Inferior parietal cortex (tissue), 1 donor: ENCODE measurements at regions not wholly inside any gene's neighbourhood (a gene's known extent, or its start where the extent isn't known, plus 50 kb on each side); places are given as distances from the start of the nearest gene placed in this dataset.

Experiments used
- DNase-seq: peaks from one replicate; pipeline ENCODE4 v3.0.0-alpha.2; 2016; ENCODE audit errors: extremely low spot score

- DNase-seq: no peak
Measured at GRCh38 chr5:31137676-31138075, 55.8 kb upstream of the CDH6 start.

DNA sequence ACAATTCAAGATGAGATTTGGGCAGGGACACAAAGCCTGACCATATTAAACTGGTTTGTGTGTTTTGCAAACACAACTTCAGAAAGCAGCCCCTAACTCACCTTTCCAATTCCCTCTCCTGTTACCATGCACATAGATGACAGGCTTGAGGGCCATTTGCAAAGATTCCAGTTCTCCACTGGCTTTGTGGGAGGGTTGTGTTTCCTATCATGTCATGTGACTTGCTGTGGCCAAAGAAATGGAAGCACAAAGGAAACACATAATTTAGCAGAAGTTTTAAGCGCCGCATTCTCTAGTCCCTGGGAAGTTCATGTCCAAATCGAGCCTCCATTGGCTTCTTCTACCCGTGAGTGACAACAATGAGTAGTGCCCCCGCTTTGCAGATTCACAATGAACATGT is 57.9 kb upstream of the CDH6 start:
- no peak for DNase-seq

DNA sequence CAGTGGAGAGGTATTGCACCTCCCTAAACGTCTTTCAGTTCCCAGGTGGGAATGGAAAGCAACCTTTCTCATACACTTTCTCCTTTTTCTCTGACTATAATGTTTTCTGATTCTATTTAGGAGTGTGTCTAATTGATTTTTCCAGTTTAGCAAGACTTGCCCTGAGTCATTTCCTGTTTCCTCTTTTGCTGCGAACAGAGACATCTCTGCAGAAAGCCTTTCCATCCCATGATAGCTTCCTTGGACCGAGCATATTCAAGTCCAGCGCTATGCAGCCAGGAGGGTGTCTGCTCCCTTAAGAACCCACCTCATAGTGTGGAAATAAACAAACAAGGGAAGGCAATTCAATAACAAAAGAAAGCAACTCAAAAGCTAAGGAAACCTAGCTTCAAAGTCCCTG is 60.0 kb upstream of the CDH6 start:
- DNase-seq: no peak

GRCh38 chr5:31131381-31131891 is 62.0 kb upstream of the CDH6 start:
- DNase-seq: no peak

DNA sequence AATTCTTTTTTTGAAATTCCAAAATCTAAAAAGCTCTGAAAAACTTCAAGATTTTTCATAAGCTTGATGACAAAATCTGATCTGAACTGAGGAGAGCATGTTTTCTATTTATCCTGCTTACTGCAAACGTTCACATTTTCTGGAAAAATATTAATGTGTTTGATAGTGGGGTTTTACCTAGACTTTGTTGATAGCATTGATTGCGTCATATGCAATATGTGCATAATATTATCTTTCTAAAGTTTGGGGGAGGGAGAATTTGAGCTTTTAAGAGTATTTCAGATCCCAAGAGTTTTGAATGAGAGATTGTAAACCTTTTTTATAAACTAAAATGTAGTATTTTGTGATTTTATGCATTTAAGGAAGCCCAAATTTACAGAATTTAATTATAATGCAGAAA is 62.8 kb upstream of the CDH6 start:
- DNase-seq: no peak

DNA sequence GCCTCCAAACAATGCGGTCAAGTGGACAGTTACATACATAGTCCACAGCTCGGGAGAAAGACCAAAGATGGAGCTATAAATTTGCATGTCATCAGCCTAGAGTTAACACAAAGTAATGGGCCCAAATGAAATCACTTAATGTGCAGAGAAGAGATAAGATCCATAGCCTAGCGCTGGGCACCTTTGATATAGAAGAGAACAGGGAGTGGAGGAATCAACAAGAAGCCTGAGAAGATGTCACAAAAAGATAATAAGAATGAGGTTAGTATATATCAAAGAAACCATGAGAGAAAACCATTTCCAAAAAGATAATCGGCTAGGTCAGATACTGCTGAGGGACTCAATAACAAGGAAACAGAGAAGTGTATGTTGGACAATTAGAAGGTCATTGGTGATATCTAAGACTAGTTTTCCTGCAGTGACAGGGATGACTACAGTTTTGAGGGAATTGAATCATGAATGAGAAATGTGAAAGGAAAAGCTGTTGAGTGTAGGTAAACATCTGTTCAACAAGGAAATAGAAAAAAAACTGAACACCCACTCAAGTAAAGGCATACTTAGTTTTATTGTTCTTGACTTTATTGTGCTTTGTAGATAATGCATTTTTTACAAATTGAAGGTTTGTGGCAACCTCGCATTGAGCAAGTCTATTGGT is 68.7 kb upstream of the CDH6 start:
- no peak for DNase-seq

DNA sequence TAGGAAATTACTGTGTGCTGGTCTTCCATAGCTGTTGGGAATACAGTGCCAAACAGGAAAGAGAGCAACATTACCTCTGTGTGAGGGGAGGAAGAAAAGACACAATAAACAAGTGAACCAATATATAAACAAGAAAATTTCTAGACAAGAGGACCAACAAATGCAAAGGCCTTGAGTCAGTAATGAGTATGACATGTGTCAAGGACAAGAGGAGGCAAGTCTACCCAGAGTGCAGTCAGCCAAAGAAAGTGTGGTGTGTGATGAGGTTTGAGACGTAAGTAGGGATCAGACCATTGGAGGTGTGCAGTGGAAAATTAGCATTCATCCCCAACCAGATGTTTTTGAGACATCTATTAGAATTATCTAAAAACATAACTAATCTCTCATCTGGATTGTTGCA is 69.5 kb upstream of the CDH6 start:
- no peak for DNase-seq

DNA sequence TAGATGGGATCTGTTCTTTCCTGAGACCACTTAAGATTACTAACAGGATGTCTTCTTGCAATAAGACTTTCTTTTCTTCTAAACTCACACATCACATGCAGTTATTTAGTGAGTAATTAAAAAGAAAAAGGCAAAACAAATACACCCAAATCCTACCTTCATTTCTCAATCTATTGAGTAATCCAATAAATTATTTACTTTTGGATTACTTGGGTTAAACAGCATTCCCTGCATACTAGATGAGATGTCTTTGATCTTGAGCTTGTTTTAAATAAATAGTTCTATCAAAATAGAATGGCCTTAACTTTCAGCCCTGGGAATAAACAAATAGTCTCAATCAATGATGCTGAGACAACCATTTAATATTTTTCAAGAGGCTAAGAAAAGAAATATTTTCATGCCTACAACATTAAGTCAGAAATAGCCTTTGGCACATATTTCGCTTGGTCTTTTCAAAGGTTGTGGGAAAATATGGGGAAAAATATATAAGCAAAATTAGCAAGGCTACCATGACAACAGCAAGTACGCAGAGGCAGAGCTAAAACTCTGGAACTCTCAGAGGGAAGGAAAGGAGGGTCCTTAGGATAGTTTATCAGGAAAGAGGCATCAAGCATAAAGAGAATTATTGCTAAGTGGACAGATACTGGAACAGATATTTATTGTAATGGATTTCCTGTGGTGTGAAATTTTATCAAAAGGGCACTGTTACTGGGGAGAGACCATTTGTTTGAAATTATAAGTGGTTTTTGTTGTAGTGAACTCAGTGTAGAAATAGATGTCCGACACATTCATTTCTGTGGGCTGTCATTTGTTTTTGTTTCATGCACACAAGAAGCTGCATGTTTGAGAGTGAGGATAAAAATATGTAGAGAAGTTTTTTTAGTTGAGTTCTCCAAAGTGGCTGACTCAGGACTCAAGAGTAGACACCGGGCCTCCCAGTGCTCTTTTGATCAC is 70.2 kb upstream of the CDH6 start:
- no peak for DNase-seq

GRCh38 chr5:31121224-31121623 is 72.3 kb upstream of the CDH6 start:
- DNase-seq: no peak

DNA sequence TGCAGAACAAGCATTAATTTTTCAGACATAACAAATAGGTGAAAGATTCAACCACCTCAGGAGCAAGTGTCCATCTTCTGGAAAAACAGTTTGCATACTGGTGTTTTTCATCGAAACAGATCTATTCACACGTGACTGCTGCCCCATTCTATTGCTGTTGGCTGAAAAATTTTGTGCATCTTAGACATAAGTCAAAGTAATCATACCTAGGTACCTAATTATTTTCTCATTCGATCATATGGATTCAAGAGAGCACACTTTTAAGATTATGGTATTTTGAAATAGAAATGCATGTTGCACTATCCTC is 72.9 kb upstream of the CDH6 start:
- no peak for DNase-seq

GRCh38 chr5:31119938-31120641 is 73.4 kb upstream of the CDH6 start:
- no peak for DNase-seq

DNA sequence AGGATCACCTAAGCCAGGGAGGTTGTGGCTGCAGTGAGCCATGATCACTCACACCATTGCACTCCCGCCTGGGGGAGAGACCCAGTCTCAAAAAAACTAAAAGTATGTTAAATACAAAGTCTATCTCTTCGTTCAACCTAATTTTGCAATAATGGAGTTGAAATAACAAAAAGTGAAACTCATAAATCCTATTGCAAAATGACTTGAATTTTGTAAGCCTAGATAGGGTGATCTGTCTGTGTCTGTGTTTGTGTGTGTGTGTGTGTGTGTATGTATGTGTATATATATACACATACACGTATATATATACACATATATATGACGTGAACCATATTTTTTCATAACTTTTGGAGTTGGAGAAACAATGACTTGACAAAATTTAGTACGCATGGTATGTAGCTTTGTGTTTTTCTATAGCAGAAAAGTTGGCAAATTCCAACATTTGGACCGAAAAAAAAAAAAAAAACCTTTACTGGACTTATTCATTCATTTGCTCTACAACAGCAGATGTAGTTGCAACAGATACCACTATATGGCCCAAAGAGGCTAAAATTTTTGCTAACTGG is 76.9 kb upstream of the CDH6 start:
- DNase-seq: no peak

DNA sequence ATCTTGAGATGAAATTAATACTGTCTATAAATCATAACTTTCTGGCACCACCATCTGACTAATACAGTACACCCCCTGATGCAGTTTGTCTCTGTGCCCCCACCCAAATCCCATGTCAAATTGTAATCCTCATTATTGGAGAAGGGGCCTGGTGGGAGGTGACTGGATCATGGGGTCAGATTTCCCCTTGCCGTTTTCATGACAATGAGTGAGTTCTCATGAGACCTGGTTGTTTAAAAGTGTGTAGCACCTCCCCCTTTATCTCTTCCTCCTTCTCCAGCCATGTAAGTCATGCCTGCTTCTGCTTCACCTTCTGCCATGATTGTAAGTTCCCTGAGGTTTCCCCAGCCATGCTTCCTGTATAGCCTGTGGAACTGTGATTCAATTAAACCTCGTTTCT is 78.7 kb upstream of the CDH6 start:
- DNase-seq: no peak

DNA sequence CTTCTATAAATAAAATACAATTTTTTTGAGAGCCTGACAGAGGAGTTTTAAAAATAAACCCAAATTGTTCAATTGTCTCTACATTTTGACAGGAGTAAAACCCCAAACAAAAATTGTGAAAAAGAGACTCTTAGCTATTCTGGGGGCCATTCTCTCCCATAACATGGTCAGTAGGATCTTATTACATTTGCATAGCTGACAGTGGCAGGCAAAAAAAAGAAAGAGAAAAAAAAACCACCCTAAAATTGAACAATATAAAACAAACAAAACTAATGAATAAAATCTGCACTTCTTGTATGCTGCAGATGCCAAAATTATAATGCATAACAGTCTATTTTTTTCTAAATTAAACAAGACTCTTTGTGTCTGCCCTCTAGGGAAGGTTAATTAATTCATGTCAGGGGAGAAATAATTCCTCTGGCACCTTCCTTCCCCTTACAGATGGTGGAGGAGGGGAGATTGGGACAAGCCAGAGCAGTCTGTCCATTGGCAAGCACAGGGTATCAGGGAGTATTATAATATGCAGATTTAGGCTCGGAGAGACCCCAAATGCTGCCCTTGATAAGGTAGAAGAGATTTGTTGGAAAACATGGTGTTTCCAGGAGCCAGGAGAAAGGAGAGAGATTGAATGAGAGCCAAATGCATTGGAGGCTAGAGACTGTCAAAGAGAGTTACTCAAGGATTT is 79.7 kb upstream of the CDH6 start:
- no peak for DNase-seq

- no peak for DNase-seq
Measured at GRCh38 chr5:31113101-31113500, 80.4 kb upstream of the CDH6 start.

DNA sequence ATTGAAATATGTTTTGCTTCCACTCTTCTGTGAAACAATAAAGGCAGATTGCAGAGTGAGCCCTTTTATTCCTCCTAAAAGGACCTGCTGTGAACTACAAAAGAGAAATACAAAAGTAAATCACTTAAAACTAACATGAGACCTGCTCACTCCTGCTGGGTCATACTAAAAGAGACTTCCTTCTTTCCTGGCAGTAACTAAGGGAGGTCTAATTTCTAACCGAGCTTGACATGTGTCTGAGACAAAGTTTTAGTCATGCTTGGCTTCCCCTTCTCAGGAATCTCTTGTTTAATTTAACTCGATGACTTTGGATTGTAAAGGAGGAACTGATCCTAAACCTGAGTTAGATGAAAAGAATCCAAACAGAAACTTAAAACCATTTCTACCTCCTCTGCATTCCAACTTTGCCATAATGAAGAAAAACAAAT is 86.4 kb upstream of the CDH6 start:
- no peak for DNase-seq

DNA sequence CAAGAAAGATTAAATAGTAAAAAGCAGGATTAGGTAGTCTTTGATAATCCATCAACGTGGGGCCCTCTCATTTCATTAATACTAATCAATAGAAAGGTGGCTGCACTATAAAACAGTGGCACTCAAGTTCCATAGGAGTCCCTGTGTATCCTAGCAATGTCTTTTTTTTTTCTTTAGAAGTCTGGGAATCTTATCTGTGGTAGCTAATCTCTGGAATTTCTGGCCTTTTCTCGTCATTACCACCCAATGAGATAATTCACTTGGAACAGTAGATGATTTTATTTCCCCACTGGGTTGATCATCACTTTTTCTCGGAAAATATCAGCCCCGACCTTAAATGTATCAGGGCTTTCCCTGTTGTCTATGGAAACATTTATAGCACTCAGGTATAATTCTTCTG is 86.8 kb upstream of the CDH6 start:
- DNase-seq: no peak

DNA sequence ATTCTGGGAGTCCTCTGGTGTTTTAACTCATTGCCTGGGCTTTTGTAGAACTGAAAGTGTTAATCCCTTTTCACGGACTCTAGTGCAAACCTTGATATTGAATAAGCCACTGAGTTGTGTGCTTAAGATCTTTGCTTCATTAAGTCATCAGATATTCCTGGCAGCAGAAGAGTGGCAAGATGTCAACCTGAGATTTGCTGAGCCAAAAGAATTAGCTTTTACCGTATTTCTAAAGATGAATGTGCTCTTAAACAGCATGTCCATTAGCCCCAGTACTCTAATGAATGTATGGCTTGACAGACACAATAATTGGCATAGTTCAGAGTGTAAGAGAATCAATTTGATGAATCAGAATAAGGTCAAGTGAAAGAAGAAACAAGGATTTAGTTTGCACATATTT is 87.2 kb upstream of the CDH6 start:
- no peak for DNase-seq

DNA sequence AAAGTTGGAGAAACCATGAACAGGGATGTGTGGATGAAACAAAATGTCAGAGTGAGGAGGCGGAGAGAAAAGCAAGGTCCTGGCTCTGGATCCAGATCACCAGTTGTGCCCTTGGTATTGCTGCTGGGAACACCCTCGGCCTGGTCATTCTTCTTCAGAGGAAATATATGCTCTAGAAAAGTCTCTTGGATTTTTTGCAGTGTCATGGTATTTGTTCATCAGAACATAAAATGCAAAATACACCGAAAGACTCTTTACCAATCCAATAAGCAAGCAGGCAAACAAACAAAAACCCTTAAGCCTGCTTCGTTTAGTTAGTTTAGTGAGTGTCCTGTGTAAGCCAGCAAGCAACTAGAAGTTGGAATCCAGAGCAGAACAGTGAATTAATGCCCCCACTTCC is 88.7 kb upstream of the CDH6 start:
- no peak for DNase-seq

DNA sequence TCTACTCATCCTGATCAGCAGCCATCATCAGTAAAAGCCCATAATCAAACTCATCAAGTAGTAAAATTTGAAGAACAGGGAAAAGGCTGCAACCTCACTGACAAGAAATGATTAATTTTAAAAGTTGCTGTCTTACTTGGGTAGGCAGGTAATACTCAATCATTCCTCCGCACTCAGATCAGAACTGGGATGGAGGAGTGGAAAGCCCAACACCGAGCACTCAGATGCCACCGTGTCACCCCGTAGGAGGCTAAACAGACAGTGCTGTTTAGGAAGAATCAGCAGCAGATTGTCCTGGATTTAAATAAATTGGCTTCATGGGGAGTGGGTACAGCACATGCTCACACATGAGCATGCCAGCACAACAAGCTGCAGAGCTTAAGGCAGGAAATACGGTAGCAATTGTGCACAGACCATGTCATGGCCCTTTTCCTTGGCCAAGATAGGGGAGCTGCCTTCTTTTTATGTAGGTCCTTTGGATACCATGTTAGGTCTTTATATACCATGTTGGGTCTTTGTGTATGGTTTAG is 92.6 kb upstream of the CDH6 start:
- DNase-seq: no peak

DNA sequence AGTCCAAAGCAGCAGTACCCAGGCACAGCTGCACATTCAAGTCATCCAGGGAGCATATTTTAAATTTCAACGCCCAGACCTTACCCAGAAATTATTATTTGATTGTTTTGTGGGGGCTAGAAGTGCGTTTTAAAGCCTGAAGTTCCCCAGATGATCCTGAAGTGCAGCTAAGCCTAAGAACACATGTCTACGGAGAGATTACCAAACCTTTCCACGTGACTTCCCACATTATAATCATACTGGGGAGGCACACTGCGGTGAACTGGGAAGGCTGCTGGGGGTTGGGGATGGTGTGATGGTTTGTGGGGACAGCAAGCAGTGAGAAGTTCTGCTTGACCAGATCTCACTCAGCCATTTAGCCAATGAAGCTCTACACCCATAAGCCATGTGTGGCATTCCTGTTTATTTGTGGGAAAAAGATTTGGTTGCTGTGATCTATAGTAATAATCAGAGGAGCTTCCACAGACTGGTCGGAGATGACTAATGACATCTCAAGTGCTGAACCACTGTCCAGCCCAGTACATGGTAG is 93.4 kb upstream of the CDH6 start:
- no peak for DNase-seq
